HepG2 (cell line): ENCODE measurements at regions not wholly inside any gene's neighbourhood (a gene's known extent, or its start where the extent isn't known, plus 50 kb on each side); places are given as distances from the start of the nearest gene placed in this dataset.

Experiments
- ARHGAP35 ChIP-seq: sonication (generic); formaldehyde crosslinking; IDR thresholded peaks from 2 replicates; pipeline ENCODE4 v1.9.0; 2022; ENCODE audit warnings: mild to moderate bottlenecking, inconsistent platforms, moderate library complexity, missing genetic modification reagents, borderline replicate concordance
- BORCS8-MEF2B ChIP-seq: sonication (generic); formaldehyde crosslinking; IDR thresholded peaks from 2 replicates; pipeline ENCODE4 v1.8.0; 2022; ENCODE audit warnings: mild to moderate bottlenecking, missing genetic modification reagents
- E2F1 ChIP-seq: sonication (generic); formaldehyde crosslinking; IDR thresholded peaks from 2 replicates; pipeline ENCODE4 v1.5.0; 2020; ENCODE audit warnings: missing genetic modification reagents
- ELF3 ChIP-seq: IDR thresholded peaks from 2 replicates; pipeline ENCODE4 v1.6.1; 2016; ENCODE audit warnings: missing genetic modification reagents, missing compliant biosample characterization
- ERF ChIP-seq: IDR thresholded peaks from 2 replicates; pipeline ENCODE4 v1.6.1; 2018; ENCODE audit warnings: missing biosample characterization, missing genetic modification reagents
- FOXP4 ChIP-seq: sonication (generic); formaldehyde crosslinking; IDR thresholded peaks from 2 replicates; pipeline ENCODE4 v1.4.0; 2020; ENCODE audit warnings: missing genetic modification reagents
- ISX ChIP-seq: sonication (generic); formaldehyde crosslinking; conservative IDR thresholded peaks from 2 replicates; pipeline ENCODE4 v1.5.0; 2020; ENCODE audit warnings: missing genetic modification reagents
- KAT7 ChIP-seq: IDR thresholded peaks from 2 replicates; pipeline ENCODE4 v1.6.1; 2018; ENCODE audit warnings: borderline replicate concordance, missing compliant biosample characterization
- KAT8 ChIP-seq: IDR thresholded peaks from 2 replicates; pipeline ENCODE4 v1.6.1; 2016; ENCODE audit warnings: missing genetic modification reagents, missing compliant biosample characterization
- MEIS2 ChIP-seq: sonication (generic); formaldehyde crosslinking; IDR thresholded peaks from 2 replicates; pipeline ENCODE4 v1.9.0; 2021; ENCODE audit warnings: mild to moderate bottlenecking, missing genetic modification reagents
- MIER3 ChIP-seq: IDR thresholded peaks from 2 replicates; pipeline ENCODE4 v1.6.1; 2016; ENCODE audit warnings: missing compliant biosample characterization, borderline replicate concordance
- POLR2AphosphoS2 ChIP-seq: IDR thresholded peaks from 2 replicates; pipeline ENCODE4 v1.6.1; 2011; ENCODE audit warnings: low read depth, low read length, improper control_type of control experiment
- RAD21 ChIP-seq: fragments of 450-650 bp; formaldehyde crosslinking; IDR thresholded peaks from 2 replicates; pipeline ENCODE4 v1.5.0; 2020; ENCODE audit warnings: mild to moderate bottlenecking
- SMAD3 ChIP-seq: sonication (generic); formaldehyde crosslinking; IDR thresholded peaks from 2 replicates; pipeline ENCODE4 v1.4.0; 2020; ENCODE audit warnings: missing genetic modification reagents
- ZBTB49 ChIP-seq: sonication (generic); formaldehyde crosslinking; IDR thresholded peaks from 2 replicates; pipeline ENCODE4 v1.4.0; 2020; ENCODE audit warnings: missing genetic modification reagents, borderline replicate concordance
- ZKSCAN8 ChIP-seq: IDR thresholded peaks from 2 replicates; pipeline ENCODE4 v1.6.1; 2016; ENCODE audit warnings: borderline replicate concordance, missing genetic modification reagents, missing compliant biosample characterization
- ZNF205 ChIP-seq: IDR thresholded peaks from 2 replicates; pipeline ENCODE4 v1.6.1; 2018; ENCODE audit warnings: missing biosample characterization, missing genetic modification reagents
- ZNF441 ChIP-seq: sonication (generic); formaldehyde crosslinking; IDR thresholded peaks from 2 replicates; pipeline ENCODE4 v1.7.0; 2021; ENCODE audit warnings: missing genetic modification reagents, borderline replicate concordance
- TF ChIP-seq, protein P1 (sequence below): IDR thresholded peaks from 2 replicates; pipeline ENCODE4 v1.6.1; 2016; ENCODE audit warnings: low read depth, missing genetic modification reagents, missing compliant biosample characterization

GRCh38 chr20:50366270-50367103, 143.7 kb upstream of the PTPN1 start (continued):
- peak; percentile 53; the same call in 1 of the 2 replicates for TF ChIP-seq E2F1
- 0 out of 2 replicates have a peak, but pooled peaks have one; percentile 44 for TF ChIP-seq ZNF441 (CRISPR knock-in tag)
- TF ChIP-seq ELF3 (CRISPR knock-in tag): peak; percentile 98
- TF ChIP-seq, protein P1, sequence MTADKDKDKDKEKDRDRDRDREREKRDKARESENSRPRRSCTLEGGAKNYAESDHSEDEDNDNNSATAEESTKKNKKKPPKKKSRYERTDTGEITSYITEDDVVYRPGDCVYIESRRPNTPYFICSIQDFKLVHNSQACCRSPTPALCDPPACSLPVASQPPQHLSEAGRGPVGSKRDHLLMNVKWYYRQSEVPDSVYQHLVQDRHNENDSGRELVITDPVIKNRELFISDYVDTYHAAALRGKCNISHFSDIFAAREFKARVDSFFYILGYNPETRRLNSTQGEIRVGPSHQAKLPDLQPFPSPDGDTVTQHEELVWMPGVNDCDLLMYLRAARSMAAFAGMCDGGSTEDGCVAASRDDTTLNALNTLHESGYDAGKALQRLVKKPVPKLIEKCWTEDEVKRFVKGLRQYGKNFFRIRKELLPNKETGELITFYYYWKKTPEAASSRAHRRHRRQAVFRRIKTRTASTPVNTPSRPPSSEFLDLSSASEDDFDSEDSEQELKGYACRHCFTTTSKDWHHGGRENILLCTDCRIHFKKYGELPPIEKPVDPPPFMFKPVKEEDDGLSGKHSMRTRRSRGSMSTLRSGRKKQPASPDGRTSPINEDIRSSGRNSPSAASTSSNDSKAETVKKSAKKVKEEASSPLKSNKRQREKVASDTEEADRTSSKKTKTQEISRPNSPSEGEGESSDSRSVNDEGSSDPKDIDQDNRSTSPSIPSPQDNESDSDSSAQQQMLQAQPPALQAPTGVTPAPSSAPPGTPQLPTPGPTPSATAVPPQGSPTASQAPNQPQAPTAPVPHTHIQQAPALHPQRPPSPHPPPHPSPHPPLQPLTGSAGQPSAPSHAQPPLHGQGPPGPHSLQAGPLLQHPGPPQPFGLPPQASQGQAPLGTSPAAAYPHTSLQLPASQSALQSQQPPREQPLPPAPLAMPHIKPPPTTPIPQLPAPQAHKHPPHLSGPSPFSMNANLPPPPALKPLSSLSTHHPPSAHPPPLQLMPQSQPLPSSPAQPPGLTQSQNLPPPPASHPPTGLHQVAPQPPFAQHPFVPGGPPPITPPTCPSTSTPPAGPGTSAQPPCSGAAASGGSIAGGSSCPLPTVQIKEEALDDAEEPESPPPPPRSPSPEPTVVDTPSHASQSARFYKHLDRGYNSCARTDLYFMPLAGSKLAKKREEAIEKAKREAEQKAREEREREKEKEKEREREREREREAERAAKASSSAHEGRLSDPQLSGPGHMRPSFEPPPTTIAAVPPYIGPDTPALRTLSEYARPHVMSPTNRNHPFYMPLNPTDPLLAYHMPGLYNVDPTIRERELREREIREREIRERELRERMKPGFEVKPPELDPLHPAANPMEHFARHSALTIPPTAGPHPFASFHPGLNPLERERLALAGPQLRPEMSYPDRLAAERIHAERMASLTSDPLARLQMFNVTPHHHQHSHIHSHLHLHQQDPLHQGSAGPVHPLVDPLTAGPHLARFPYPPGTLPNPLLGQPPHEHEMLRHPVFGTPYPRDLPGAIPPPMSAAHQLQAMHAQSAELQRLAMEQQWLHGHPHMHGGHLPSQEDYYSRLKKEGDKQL: peak; percentile 75; the same call in 1 of the 2 replicates
- peak; percentile 37; the same call in 1 of the 2 replicates for TF ChIP-seq KAT7 (CRISPR knock-in tag)
- TF ChIP-seq RAD21: peak; percentile 8; the same call in 1 of the 2 replicates
- peak; percentile 90 for TF ChIP-seq BORCS8-MEF2B (CRISPR knock-in tag)
- peak; percentile 69; the same call in 1 of the 2 replicates for TF ChIP-seq ISX (CRISPR knock-in tag)
- TF ChIP-seq MEIS2: peak; percentile 91
- peak; percentile 96 for TF ChIP-seq ZKSCAN8
- no peak for TF ChIP-seq ZBTB49 (CRISPR knock-in tag)
- no peak for TF ChIP-seq ARHGAP35 (CRISPR knock-in tag)
- TF ChIP-seq ZNF205 (CRISPR knock-in tag): no peak
- peak; percentile 90 for TF ChIP-seq ERF (CRISPR knock-in tag)
- TF ChIP-seq KAT8 (CRISPR knock-in tag): peak; percentile 80
- peak; percentile 94 for TF ChIP-seq MIER3 (CRISPR knock-in tag)
- TF ChIP-seq POLR2AphosphoS2: no peak
- peak; percentile 98 for TF ChIP-seq FOXP4 (CRISPR knock-in tag)
- peak; percentile 55; the same call in 1 of the 2 replicates for TF ChIP-seq SMAD3 (CRISPR knock-in tag)
